PC-9 (cell line): ENCODE measurements at regions not wholly inside any gene's neighbourhood (a gene's known extent, or its start where the extent isn't known, plus 50 kb on each side); places are given as distances from the start of the nearest gene placed in this dataset.

Experiments
- BruUV-seq: library from RNA; stranded (reverse); fragments of 400-500 nt; replicated peaks from 2 replicates; lab custom pipeline; 2021; lab: Mats Ljungman, UMichigan
- CTCF ChIA-PET: fragments of 300-600 bp; sonication (Branson Sonifier 250); formaldehyde crosslinking; loops from one replicate; lab custom pipeline; 2022; ENCODE audit warnings: antibody characterized with exemption; lab: Charles Lee
- POLR2A ChIA-PET: fragments of 300-600 bp; sonication (Branson Sonifier 250); formaldehyde crosslinking; loops from one replicate; lab custom pipeline; 2022; ENCODE audit warnings: antibody characterized with exemption; ENCODE audit not compliant: unreplicated experiment; lab: Charles Lee
- DNase-seq, 2 experiments: peaks; one replicate each; pipeline versions ENCODE4 v3.0.0 to v3.0.0-alpha.2; 2015 to 2022; ENCODE audit warnings: mixed read lengths in 1 of 2
- H2AFZ ChIP-seq: fragments of 200-600 bp; sonication (generic); 2 replicates; pipeline ENCODE4 v1.8.1; 2017; ENCODE audit warnings: antibody characterized with exemption
- H3F3A ChIP-seq: fragments of 200-600 bp; sonication (generic); 2 replicates; pipeline ENCODE4 v1.8.1; 2017; ENCODE audit warnings: antibody characterized with exemption, mild to moderate bottlenecking, low read depth; ENCODE audit not compliant: insufficient read depth
- H3K27ac ChIP-seq: fragments of 200-600 bp; sonication (generic); 2 replicates; pipeline ENCODE4 v1.6.1; 2016; ENCODE audit warnings: mixed run types
- H3K27me3 ChIP-seq: fragments of 200-600 bp; sonication (generic); 2 replicates; pipeline ENCODE4 v1.6.1; 2016; ENCODE audit warnings: low read depth, mixed run types; ENCODE audit not compliant: insufficient read depth
- H3K36me3 ChIP-seq: fragments of 200-600 bp; sonication (generic); 2 replicates; pipeline ENCODE4 v1.6.1; 2016; ENCODE audit warnings: low read depth, mixed run types
- H3K4me1 ChIP-seq: fragments of 200-600 bp; sonication (generic); replicated peaks from 2 replicates; pipeline ENCODE4 v1.6.1; 2016; ENCODE audit warnings: mixed run types; ENCODE audit not compliant: insufficient read depth
- H3K4me2 ChIP-seq: fragments of 200-600 bp; sonication (generic); 2 replicates; pipeline ENCODE4 v1.6.1; 2017; ENCODE audit warnings: mixed run types
- H3K4me3 ChIP-seq: fragments of 200-600 bp; sonication (generic); 2 replicates; pipeline ENCODE4 v1.6.1; 2016; ENCODE audit warnings: mixed run types
- H3K79me2 ChIP-seq: fragments of 200-600 bp; sonication (generic); 2 replicates; pipeline ENCODE4 v1.6.1; 2017; ENCODE audit warnings: low read depth, mixed run types
- H3K9me2 ChIP-seq: fragments of 200-600 bp; sonication (generic); 2 replicates; pipeline ENCODE4 v1.8.1; 2017; ENCODE audit warnings: mild to moderate bottlenecking; ENCODE audit not compliant: insufficient read depth
- H3K9me3 ChIP-seq: fragments of 200-600 bp; sonication (generic); 2 replicates; pipeline ENCODE4 v1.8.1; 2016; ENCODE audit warnings: low read depth; ENCODE audit not compliant: insufficient read depth
- H4K20me1 ChIP-seq: fragments of 200-600 bp; sonication (generic); 2 replicates; pipeline ENCODE4 v1.8.1; 2017; ENCODE audit not compliant: insufficient read depth
- CTCF ChIP-seq: fragments of 200-600 bp; sonication (generic); conservative IDR thresholded peaks from 2 replicates; pipeline ENCODE4 v1.6.1; 2017; ENCODE audit warnings: mixed run types, antibody characterized with exemption, mild to moderate bottlenecking, moderate library complexity
- EZH2 ChIP-seq: fragments of 200-600 bp; sonication (generic); IDR thresholded peaks from 2 replicates; pipeline ENCODE4 v1.8.0; 2017; ENCODE audit warnings: antibody characterized with exemption, low read depth
- intact Hi-C: fragments of 100-400 bp; cut with micrococcal nuclease; formaldehyde crosslinking; loops from one replicate; pipeline ENCODE4 v1.10.0; 2022; ENCODE audit not compliant: unreplicated experiment

DNA sequence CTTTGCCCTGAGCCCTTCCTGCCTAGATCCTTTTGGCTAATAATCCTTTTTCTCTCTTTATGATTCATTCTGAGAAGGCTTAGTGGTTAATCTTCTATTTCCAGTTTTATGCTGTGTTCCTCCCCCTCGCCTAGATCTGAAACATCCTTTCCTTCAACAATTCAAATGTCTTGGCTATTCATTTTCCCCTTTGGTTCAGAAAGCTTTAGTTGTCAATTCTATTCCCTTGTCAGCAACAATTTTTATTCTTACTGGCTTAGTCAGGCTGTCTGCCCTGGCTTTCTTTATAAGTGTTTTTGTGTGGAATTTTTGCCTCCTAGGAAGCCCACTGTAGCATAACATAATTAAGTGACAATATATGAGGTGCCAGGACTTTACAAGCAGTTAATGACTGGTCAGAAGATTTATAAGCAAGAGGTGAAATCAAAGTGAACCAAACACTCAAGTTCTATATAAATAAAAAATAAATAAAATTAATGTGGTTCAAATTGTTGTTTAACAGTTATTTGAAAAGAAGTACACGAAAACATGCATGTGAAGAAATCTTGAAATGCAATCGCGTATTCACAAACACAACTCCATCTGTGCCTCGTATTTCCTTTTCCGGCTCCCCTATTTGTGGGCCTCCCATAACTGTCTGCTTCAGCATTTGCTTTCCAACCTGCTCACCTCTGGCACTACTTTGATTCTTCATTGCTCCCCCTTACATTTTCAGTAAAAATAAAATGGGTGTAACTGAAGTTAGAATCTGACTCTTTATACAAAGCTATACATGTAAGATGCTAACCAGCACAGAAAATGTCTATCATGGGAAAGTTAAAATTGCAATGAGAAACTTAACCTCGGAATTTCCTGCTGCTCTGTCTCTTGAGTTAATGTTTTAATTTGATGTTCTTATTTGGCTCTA lies 235.4 kb downstream of the SPRY1 start:
- Histone ChIP-seq H3F3A (no peaks in the 10 kb centered on the region), H3K79me2 (no peaks in the 10 kb centered on the region), H3K4me3 (no peak overlapping the region), H3K27me3 (no peaks in the 10 kb centered on the region), H3K36me3 (no peaks in the 10 kb centered on the region), H2AFZ (no peak overlapping the region), H3K4me1 (no peaks in the 10 kb centered on the region), H4K20me1 (no peaks in the 10 kb centered on the region), H3K9me2 (0 out of 2 replicates have a peak, but pooled peaks cover 4% of the 10 kb centered on the region), H3K9me3 (peaks cover 3% of the 10 kb centered on the region; the same call in 1 of the 2 replicates), H3K4me2 (no peak overlapping the region), H3K27ac (no peak overlapping the region)
- DNase-seq, result no peak
- no peak for TF ChIP-seq EZH2
- CTCF ChIA-PET, result no interaction called here
- no TSS peak for BruUV-seq
- POLR2A ChIA-PET, result no interaction called here
- intact Hi-C loops, result no loop called here

GRCh38 chr4:123632693-123633030 lies 236.1 kb downstream of the SPRY1 start:
- no peak overlapping the region for H2AFZ ChIP-seq
- H3K27ac ChIP-seq, result no peak overlapping the region
- H4K20me1 ChIP-seq, result no peaks in the 10 kb centered on the region
- no peak overlapping the region for H3K4me2 ChIP-seq
- BruUV-seq, result no TSS peak
- H3F3A ChIP-seq, result no peaks in the 10 kb centered on the region
- POLR2A ChIA-PET, result no interaction called here
- H3K4me1 ChIP-seq, result no peaks in the 10 kb centered on the region
- H3K79me2 ChIP-seq, result no peaks in the 10 kb centered on the region
- intact Hi-C loops, result no loop called here
- DNase-seq, result no peak
- no peak overlapping the region for H3K4me3 ChIP-seq
- H3K27me3 ChIP-seq, result no peaks in the 10 kb centered on the region
- CTCF ChIA-PET, result no interaction called here
- H3K36me3 ChIP-seq, result no peaks in the 10 kb centered on the region
- no peaks in the 10 kb centered on the region; the same call in 1 of the 2 replicates for H3K9me3 ChIP-seq
- H3K9me2 ChIP-seq, result 0 out of 2 replicates have a peak, but pooled peaks cover 4% of the 10 kb centered on the region
- TF ChIP-seq EZH2, result no peak
- TF ChIP-seq CTCF, result no peak

- Histone ChIP-seq H4K20me1 (no peaks in the 10 kb centered on the region), H3K27ac (no peak overlapping the region), H3K9me3 (peaks cover 10% of the 10 kb centered on the region; the same call in 1 of the 2 replicates), H3K9me2 (no peaks in the 10 kb centered on the region), H3K4me3 (no peak overlapping the region), H3K4me1 (no peaks in the 10 kb centered on the region), H3K79me2 (no peaks in the 10 kb centered on the region), H3F3A (peaks cover 9% of the 10 kb centered on the region; the same call in 1 of the 2 replicates), H3K27me3 (no peaks in the 10 kb centered on the region), H3K36me3 (no peaks in the 10 kb centered on the region), H2AFZ (no peak overlapping the region), H3K4me2 (no peak overlapping the region)
- DNase-seq, result no peak
- CTCF ChIA-PET, result no interaction called here
- TF ChIP-seq EZH2 (no peak), CTCF (no peak)
- intact Hi-C loops, result no loop called here
- POLR2A ChIA-PET, result no interaction called here
- no TSS peak for BruUV-seq
Observed at GRCh38 chr4:123638834-123639233, 242.2 kb downstream of the SPRY1 start.
